HG03378 (cell line): ENCODE measurements at regions not wholly inside any gene's neighbourhood (a gene's known extent, or its start where the extent isn't known, plus 50 kb on each side); places are given as distances from the start of the nearest gene placed in this dataset.
"Not testable (repeated sequence)": the region's sequence is repeated elsewhere in the genome, so short reads cannot be mapped to it uniquely, and the experiment has no call there.

Source experiments
- ATAC-seq: cut with Tn5 transposase; IDR thresholded peaks from one replicate; pipeline ENCODE4 v1.9.1; 2021; ENCODE audit warnings: mild to moderate bottlenecking, moderate library complexity; ENCODE audit not compliant: unreplicated experiment

DNA sequence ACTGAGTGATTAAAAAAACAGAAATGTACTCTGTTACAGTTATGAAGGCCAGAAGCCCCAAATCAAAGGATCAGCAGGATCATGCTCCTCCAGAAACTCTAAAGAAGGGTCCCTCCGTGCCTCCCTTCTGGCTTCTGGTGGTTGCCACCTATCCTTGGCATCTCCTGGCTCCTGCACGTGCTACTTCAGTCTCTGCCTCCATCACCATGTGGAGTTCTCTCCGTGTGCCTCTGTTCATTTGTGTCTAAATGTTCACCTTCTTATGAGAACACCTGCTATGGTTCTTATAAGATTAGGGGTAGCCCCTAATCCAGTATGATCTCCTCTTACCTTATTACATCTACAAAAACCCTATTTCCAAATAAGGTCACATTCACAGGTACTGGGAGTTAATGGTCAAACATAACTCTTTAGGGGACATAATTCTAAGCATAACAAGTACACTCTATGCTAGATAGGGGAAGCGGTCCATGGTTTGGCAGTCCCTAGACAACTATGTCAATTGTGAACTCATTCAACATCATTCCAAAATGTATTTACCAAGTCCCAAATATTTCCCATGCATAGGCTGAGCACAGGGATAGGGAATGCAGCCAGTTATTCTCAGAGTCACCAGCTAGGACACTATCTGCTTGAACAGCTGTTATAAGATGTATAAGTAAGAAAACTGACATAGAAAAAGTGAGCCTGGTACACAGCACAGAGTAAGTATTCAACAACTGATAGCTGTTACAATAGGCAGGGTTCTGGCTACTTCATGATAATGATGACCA is 295.5 kb upstream of the BOD1L1 start:
- no peak for ATAC-seq

DNA sequence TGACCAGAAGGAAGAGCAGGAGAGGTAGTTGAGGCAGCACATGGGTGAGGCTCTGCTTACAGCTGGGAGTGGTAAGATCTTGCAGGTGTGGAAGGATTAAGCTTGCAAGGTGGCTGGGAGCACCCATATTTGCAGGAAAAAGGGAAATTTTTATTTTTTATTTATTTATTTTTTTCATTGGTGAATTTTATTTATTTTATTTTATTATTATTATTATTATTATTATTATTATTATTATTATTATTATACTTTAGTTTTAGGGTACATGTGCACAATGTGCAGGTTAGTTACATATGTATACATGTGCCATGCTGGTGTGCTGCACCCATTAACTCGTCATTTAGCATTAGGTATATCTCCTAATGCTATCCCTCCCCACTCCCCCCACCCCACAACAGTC is 297.4 kb upstream of the BOD1L1 start:
- ATAC-seq, result not testable (repeated sequence)

GRCh38 chr4:13928214-13928613 is 300.7 kb upstream of the BOD1L1 start:
- no peak for ATAC-seq

DNA sequence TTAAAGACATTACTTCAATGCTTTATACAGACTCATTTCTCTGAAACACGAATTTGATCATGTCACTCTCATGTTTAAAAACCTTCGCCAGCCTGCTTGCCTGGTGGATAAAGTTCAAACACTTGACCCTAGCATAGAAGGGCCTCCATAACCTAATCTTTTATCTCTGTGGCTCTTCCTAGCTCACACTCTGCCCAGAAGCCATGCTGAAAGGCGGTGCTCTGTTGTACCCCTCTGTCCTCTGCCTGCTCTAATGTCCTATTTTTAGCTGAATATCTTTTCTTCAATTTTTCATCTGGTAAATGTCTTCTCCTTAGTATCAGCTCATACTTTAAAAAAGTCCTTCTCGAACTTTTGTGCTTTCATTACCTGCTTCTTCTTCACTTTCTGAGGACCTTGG is 302.6 kb upstream of the BOD1L1 start:
- no peak for ATAC-seq

- no peak for ATAC-seq
Observed at GRCh38 chr4:13933191-13933590, 305.7 kb upstream of the BOD1L1 start.

DNA sequence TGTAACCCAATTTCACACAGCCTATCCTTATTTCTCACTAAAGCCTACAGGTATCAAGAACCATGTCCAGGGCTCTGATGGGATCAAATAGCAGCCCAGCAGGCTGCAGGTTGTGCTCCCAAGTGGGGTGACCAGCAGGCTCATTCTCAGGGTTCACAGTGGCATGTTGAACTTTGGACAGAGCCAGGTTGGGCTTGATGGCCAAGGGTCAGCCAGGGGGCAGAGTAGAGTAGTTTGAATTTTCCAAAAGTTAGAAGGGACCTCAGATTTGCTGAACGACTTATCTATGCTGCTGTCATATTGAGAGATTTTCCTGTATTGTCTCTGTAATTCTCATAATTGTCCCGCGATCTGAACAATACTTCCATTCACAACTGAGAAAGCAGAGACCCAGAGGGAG is 310.8 kb upstream of the BOD1L1 start:
- ATAC-seq, result no peak

DNA sequence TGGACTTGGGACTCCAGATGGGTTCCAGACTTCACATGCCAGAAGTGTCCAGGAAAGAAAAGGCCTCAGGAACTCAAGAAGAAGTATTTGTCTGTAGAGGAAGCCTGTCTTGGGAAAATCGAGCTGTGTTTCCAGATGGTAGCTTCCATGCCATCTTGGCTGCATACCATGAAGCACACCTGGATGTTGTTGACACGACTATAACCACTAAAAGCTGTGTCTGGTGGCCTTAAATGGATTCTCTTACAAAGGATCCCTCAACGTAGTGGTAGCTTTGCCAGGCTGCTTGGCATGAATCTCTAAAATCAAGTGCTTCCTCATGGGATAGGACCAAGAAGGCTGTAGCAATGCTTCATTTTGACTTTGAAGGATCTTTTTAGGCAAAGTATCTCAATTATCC is 313.4 kb upstream of the BOD1L1 start:
- no peak for ATAC-seq

GRCh38 chr4:13942977-13943376 is 315.5 kb upstream of the BOD1L1 start:
- ATAC-seq, result no peak

- ATAC-seq, result no peak
Observed at GRCh38 chr4:13944095-13944511, 316.6 kb upstream of the BOD1L1 start.

DNA sequence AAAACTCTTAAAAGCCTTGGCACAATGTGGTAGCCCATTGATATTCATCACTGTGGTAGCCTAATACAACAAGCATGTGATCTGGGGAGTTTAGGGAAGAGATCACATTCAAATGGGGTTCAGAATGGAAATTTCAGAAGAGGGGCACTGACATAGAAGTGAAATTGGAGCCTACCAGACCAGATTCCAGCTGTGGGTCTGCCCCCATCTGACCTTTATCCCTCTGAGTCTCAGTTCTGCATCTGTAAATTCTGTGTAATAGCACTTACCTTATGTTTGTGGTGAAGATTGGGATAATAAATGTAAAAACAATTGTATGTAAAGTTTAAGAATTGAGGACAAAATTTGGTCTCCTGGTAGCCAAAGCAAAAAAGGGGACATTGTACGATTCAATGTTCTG is 320.4 kb upstream of the BOD1L1 start:
- ATAC-seq, result no peak

DNA sequence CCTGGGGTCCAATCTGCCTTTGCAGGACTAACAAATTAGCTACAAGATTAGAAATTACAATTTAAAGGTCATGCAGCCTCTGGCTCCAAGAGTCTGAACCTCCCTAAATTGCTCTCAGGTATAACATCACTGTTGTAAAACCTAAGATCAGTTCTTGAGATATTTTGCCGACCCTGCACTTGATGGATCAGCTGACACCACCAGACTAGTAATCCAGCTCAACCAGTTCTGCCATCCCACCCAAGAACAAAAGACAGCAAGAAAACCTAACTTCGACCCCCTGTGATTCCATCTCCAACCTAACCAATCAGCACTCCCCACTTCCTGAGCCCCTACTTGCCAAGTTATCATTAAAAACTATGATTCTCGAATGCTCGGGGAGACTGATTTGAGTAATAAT is 323.0 kb upstream of the BOD1L1 start:
- no peak for ATAC-seq

GRCh38 chr4:13953083-13953482 is 325.6 kb upstream of the BOD1L1 start:
- ATAC-seq, result no peak

DNA sequence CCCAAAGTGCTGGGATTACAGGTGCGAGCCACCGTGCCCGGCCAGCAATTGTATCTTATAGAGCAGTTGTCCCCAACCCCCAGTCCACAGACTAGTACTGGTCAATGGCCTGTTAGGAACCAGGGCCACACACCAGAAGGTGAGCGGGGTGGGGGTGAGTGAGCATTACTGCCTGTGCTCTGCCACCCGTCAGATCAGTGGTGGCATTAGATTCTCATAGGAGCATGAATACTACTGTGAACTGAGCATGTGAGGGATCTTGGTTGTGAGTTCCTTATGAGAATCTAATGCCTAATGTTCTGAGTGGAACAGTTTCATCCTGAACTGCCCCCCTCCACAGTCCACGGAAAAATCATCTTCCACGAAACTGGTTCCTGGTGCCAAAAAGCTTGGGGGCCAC is 328.0 kb upstream of the BOD1L1 start:
- ATAC-seq, result no peak

- ATAC-seq, result no peak
Observed at GRCh38 chr4:13956947-13957346, 329.4 kb upstream of the BOD1L1 start.

GRCh38 chr4:13957871-13958270 is 330.3 kb upstream of the BOD1L1 start:
- no peak for ATAC-seq

DNA sequence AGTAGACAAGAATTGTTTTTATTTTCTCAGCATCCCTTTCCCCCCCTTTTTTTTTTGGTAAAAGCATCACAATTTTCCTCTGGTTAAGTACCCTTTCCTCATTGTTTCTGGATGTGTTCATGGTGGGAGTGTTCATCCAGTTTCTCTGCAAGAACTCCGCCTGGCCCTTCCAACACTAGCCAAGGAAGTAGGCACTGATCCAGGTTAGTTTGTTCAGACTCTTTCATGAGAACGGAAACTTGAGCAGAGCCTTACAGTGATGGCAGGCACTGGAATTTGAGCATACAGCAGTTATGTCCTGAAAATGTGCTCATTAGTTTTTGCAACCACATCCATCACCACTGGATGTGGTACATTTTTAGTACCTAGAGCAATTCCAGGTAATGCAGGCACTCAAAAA is 336.1 kb upstream of the BOD1L1 start:
- ATAC-seq, result no peak

GRCh38 chr4:13966231-13967195 is 339.0 kb upstream of the BOD1L1 start:
- ATAC-seq, result no peak

GRCh38 chr4:13968723-13969122 is 341.2 kb upstream of the BOD1L1 start:
- no peak for ATAC-seq

DNA sequence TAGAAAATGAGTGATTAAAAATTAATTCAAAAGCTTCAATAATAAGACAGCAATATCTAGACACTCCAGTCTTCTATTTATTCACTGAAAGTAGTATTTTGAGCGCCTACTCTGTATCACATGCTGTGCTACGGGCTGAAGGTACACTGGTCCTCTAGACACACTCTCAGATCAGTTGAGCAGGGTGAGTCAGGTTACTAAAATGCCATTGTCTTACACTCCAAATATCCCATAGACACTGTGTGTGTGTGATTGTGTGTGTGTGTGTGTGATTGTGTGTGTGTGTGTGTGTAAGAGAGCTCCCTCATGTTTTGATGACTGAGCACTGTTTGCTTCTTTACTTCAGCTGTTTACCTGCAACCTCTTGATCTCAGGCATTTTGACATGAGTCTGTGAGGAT is 342.8 kb upstream of the BOD1L1 start:
- ATAC-seq, result no peak

DNA sequence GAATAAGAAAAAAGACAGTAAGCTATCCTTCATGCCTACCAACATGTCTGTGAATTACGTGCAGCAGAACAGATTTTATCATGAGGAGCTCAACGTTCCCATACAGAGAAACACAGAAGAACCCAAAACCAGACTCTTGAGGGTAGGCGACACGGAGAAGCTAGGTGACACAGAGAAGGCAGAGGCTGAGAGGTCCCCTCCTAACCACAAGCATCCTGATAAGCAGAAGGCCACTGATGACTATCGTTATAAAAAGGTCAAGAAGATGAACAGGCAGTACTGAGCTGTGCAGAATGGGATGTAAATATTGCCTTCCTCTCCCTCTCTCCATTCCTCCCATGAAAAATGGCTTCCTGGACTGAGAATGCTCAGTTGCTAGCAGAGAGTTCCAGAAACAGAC is 350.2 kb upstream of the BOD1L1 start:
- ATAC-seq, result no peak

DNA sequence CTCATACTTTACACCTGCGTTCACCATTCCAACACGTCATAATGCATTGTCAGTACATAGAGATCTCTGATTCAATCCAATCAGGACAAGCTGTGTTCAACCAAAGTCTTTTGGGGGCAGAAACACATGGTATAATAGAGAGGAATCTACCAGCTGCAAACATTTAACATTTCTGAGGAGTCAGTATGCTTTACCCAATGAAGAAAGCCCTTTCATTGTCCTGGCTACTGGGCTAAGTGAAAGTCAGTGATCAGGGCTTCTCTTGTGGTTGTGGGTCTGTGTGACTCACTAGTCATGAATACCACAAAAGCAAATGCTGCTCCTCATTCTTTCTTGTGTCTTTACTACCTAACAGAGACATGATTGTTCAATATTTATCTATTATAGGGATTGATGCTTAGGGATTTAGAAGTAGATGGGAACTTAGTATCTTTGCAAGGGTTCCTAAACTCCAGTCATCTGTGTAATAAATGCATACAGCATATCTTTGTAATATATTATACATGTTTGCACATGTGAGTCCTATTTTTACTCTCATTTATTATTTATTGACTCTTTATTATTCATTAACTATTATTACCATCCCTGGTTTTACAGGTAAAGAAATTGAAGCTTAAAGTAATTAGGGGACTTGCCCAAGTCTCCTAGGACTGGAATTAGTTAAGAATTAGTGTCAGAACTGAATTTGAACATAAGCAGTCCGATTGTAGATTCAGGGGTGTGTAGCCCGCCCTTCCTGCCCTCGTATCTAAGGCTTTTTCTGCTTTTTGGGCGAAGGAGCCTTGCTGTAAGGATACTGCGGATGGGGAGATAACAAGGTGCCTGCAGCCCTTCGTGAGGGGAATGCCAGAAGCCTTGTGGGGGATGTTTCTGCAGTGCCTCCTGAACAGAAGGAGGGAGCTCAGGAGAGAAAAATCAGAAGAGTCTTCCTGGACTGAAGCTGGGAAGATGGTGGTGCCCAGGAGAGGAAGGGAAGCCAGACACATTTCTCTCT is 353.1 kb upstream of the BOD1L1 start:
- ATAC-seq, result peak; percentile 85
